GM18519 (cell line): ENCODE measurements at regions not wholly inside any gene's neighbourhood (a gene's known extent, or its start where the extent isn't known, plus 50 kb on each side); places are given as distances from the start of the nearest gene placed in this dataset.
"Not testable (repeated sequence)": the region's sequence is repeated elsewhere in the genome, so short reads cannot be mapped to it uniquely, and the experiment has no call there.

Source experiments
- ATAC-seq: cut with Tn5 transposase; IDR thresholded peaks from one replicate; pipeline ENCODE4 v1.9.1; 2021; ENCODE audit warnings: mild to moderate bottlenecking, moderate library complexity; ENCODE audit not compliant: unreplicated experiment, low FRiP score

DNA sequence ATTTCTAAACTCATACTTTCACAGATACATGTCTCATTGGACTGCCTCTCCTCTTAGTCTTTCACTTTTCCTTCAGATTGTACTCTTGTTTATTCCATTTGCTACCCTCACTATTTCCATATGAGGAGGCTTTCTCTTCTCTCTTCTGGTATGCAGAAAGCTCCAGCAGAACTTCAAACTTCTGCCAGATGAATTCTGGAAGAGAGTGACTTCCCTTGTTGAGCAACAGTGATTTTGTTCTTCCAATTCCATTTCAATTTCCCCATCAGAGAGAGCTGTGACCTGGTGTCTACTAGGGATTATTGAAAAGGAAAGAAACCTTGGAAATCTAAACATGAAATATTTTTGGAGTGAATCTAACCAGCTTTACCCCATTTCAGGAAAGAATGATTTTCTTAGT lies 523.2 kb upstream of the ZNF717 start:
- no peak for ATAC-seq

GRCh38 chr3:76310089-76310488 lies 524.7 kb upstream of the ZNF717 start:
- ATAC-seq = no peak

DNA sequence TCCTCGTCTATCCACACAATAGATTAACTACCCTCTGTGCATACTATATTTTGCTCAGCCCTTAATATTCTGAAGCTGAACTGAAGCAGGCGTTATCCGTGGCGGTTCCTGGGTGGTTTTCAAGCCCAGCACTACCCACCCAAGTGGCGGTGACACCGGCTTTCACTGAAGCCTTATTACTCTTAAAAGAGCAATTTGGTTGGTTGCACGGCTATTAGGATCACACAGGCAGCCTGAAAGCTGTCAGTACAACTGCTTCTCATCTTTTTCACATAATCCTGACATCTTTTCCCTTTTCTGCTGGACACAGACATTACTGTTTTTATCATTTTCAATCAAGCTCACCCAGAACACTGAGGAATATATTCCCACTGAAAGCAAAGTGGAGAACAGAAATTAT lies 525.3 kb upstream of the ZNF717 start:
- no peak for ATAC-seq

- no peak for ATAC-seq
Observed at GRCh38 chr3:76311941-76312340, 526.6 kb upstream of the ZNF717 start.

DNA sequence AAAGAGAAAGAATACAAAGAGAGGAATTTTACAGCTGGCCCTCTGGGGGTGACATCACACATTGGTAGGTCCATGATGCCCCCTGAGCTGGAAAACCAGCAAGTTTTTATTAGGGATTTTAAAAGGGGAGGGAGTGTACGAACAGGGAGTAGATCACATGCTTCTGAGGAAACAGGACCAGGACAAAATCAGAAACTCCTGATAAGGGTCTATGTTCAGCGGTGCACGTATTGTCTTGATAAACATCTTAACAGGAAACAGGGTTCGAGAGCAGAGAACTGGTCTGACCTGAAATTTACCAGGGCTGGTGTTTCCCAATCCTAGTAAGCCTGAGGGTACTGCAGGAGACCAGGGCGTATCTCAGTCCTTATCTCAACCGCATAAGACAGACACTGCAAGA lies 530.6 kb upstream of the ZNF717 start:
- ATAC-seq = not testable (repeated sequence)

GRCh38 chr3:76321614-76322013 lies 536.3 kb upstream of the ZNF717 start:
- ATAC-seq = no peak

DNA sequence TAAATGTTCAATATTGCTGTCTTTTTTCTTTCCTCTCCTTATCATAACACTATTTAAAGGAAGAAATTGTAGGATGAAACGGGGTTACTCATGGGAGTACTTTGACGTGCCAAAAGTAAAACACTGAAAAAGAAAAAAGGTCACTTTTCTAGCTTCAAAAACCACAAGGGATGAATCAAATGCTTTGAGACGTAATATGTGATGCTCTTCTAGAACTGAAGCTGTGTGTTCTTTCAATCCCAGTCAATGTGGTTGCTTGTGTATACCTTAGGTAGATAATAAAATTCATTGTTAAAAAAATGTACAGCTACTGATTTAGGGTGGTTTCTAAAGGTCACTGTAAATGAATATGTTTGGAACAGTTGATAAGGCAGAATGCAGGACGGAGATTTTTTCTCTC lies 538.8 kb upstream of the ZNF717 start:
- ATAC-seq = no peak

DNA sequence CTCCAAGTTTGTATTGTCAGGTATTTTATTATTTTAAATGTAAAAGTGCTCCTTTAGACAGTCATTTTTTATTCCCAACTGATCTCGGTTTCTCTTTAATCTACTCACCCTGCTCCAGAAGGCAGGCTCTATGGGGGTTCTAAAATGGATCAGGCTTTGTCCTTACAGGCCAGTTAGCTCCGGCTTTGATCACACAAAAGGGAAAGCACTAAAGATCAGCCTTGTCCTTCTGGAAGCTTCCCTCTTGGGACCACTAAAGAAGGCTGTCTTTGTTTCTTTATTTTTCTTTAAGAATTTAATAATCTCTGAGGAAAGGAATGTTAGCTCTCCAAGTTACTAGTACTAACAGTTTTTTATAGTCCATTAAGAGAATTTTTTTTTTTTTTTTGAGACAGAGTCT lies 560.5 kb upstream of the ZNF717 start:
- ATAC-seq = no peak

DNA sequence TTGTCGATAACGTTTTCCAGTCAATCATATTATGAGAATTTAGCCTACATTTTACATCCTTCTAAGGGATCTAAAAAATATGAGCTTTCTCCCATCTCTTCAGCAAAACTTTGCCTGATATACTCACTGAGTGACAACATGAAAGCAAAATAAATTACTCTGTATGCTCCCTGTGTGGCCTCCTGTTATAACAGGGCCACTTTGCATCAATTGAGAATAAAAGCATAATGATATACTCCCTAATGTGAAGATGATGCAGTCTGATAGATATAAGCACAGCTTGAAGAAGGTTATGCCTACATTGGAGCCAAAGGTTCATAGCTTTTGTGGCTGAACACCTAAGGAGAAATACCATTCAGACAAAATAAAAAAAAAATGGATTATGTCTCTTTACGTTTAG lies 561.3 kb upstream of the ZNF717 start:
- ATAC-seq = no peak

DNA sequence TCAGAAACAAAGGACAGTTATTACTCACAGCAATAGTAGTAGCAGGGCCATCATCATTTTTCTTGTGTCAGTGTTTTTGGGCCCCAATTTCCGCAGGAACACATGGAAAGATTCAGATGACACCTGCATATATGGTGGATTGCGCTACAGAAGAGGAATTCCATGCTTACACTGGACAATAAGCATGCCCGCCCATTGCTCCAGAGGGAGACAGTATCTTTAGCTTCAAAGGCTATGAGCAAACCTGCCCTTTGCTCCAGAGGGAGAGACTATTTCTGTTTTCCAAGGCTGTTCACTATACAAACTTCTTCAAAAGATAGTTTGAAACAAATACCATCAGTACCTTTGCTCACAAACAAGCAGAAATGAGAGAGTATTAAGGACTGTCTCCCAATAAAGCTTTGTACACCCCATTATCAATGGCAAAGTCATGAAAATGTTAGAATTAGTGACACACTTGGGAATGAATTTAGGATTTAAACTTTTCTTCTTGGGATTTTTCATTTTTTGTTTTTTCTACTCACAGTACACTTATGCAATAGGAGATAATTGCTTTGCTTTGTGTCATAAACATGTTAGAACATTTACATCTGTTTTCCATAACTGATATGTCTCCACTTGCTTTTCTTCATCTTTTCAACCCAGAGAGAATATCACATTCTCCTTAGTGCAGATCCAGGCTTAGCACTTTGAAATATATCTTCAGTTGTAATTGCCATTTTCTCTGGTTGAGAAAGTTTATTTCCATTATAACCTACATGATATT lies 564.5 kb upstream of the ZNF717 start:
- no peak for ATAC-seq

DNA sequence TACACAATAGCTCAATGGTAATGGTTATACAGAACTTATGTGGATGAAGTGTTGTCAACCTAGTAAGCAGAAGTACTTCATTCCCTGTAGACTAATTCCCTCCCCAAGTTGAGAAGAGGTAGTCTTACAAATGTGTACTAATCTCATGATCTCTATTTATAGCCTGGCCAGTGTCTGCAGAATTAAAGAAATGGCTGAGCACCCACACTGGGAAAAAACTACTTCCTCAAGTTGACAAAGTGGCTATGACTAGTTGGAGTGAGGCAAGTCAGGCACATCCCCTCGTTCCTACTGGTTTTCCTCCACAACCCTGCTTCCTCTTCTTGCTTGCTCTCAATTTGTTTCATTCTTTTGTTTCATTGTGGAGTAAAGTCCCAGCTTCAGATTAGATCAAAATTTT lies 566.7 kb upstream of the ZNF717 start:
- no peak for ATAC-seq

DNA sequence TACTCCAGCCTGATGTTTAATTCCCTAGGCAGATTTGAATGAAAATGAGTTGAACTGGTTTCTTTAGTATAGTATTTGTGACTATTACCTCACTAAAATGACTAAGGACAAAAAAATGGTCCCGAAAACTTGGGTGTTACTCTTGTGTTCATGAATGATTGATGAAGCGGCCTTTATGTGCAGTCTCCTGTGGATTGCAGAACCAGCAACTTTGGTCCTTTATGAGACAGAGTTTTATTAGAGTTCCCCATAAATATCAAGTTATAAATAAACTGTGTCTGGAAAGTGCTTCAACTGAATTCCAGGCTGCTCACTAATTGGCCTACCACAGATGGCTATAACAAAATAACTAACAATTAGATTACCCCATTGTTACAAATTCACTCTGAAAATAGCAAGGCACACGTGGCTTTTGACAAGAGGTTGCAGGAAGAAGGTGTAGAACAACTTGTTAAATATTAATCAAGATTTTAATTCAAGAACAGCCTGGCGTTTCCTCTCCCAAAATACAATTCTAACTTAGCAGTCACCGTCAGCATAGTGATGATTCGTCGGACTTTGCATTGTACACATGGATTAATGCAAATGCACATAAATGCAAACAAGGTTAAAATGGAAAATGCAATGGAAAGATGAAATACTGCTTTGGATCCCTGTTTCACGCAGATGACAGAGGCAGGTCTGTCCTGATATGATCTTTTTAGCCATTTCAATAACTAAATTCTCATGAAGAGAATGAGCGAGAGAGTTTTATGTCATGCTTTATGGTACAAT lies 567.3 kb upstream of the ZNF717 start:
- ATAC-seq = no peak

- no peak for ATAC-seq
Observed at GRCh38 chr3:76353683-76354082, 568.3 kb upstream of the ZNF717 start.

GRCh38 chr3:76361010-76361409 lies 575.7 kb upstream of the ZNF717 start:
- no peak for ATAC-seq

GRCh38 chr3:76362643-76363042 lies 577.3 kb upstream of the ZNF717 start:
- no peak for ATAC-seq

GRCh38 chr3:76365275-76365674 lies 579.9 kb upstream of the ZNF717 start:
- ATAC-seq = no peak

DNA sequence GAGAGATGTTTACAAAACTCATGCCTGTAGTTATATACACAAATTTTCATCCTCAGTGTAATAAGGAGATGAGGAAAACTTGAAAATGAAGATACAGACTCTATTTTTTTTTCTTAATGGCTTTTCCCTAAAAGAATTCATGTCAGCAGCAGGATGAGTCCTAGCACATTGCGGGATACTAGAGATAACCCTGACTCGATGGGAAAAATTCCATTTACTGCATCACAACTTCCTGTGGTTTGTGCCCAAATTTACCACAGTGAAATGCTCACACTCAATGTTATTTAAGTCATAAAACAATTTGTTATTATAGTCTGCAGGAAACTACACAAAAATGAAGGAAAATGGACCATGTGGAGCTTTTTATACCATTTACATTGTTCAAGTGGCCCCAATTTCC lies 581.9 kb upstream of the ZNF717 start:
- no peak for ATAC-seq

DNA sequence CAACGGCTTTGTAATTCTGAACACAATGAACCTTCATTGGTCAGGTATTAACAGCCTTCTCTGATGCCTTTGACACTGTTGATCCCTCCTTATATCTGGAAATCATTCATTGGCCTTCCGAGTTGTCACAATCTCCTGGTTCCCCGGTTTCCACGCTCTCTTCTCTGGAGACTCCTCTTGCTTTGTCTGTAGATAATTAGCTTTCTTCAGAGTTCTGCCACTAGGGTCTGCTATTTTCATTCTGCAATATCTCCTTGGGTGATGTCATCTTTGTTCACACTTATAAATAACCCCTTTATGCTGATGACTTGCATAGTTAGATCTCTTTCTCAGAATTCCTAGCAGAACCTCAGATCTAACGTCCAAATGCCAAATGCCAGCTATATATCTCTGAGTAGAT lies 583.8 kb upstream of the ZNF717 start:
- no peak for ATAC-seq

DNA sequence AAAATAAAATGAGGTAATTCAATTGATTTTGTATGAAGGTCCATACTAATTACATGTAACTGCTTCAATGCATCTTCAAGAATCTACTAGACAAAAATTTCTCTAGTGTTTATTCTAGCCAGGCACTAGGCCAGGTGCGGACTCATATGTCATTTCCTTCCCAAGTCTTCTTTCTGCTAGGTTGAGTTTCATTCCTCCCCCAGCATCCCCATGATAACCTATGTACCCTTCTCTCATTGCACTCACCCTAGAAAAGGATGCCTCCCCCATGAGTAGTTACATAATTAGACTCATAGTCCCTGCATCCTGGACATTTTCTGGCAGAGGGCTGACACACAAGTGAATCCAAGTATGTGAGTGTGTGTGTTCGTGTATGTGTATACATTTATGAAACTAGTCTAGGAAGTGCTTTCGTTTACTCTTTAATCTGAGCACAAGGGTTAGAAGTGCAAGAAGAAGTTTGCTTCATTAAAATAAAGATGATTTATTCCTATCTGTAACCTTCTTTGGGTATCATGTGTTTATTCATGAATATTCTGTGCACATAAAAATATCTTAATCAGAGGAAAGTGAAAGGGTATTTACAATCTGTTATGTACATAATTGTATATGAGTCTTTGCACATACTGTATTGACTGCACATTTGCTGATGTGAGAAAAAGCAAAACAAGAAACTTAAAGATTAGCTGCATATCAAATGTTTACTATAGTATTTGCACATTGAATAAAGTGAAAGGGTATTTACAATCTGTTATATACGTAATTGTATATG lies 585.6 kb upstream of the ZNF717 start:
- no peak for ATAC-seq

DNA sequence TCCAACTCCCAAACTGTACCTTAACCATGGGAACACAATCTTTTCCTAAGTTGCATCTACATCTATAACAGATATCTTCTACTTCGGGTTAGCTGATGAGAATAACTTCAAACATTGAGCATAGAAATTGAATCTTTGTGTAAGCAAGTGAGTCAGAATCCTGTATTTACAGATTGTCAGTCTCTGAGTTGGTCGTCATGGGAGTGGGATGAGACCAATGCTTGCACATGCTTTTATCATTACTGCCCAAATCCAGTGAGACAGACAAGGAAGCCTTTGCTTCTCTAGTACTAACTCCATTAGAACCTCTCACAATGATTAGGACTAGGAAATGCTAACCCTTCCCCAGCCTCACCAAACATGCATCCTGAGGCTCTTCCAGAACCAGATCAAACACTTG lies 587.1 kb upstream of the ZNF717 start:
- no peak for ATAC-seq

DNA sequence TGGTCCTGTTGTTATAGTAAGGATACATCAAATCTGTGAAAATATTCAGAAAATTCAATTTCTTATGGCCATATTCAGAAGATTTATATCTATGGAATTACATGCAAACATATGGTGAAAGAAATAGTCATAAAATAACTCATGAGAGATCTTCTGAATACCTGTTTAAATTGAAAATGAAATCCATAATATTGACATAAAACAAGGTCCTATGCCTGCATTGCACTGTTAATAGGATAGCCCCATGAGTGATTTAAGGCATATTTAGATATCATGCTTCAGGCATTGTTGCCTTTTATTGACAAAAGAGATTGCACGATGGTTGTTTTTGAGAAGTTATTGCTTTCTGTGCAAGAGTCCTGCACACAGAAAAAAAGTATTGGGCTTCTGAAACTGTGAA lies 591.7 kb upstream of the ZNF717 start:
- ATAC-seq = no peak
